Left lobe of liver (tissue), 2 donors: ENCODE measurements at regions not wholly inside any gene's neighbourhood (a gene's known extent, or its start where the extent isn't known, plus 50 kb on each side); places are given as distances from the start of the nearest gene placed in this dataset.
"Not testable (repeated sequence)": the region's sequence is repeated elsewhere in the genome, so short reads cannot be mapped to it uniquely, and the experiment has no call there.

ENCODE experiments used
- ATAC-seq: fragments of 200-7000 bp; cut with Tn5 transposase; one replicate; pipeline ENCODE4 v1.9.1; 2020; ENCODE audit warnings: mild to moderate bottlenecking, moderate library complexity
- DNase-seq: peaks from one replicate; pipeline ENCODE4 v3.0.0-alpha.2; 2020; ENCODE audit warnings: low spot score
- donor health status: DM: no; HTN: no; CAD: no; lungs with moderate emphysema.
- donor health status: DM: no; HTN: yes; CAD: no.

DNA sequence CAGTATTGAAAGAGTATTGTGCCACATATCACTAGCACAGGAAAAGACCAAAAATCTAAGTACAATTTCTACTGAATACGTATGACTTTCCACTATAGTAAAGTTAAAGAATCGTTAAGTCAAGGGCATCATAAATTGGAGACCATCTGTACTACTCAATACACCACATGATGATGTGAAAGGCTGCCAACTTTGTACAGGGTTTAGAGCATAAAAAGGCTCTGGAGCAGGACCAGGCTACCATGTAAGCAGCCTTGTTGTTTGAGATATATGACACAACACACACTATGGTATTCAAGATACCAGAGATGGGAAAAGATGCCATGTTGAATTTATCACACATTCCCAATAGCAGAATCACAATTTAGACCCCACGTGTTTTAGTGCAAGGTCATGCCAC is 294.9 kb upstream of the TRPC5 start:
- ATAC-seq (no peak), DNase-seq (no peak)

DNA sequence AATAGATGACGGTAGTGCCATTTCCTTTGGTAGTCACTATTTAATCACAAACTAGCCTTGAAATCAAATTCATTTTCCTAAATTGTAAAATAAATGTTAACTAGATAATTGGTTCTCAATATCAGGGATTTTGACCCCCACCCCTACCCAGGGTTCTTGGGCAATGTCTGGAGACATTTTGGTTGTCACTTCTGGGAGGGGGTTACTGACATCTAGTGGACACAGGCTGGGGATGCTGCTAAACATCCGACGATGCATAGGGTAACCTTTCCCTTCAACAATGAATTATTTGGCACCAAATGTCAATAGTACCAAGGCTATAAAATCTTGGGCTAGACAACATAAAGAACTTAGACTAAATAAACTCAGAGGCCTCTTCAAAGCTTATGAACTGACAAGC is 285.8 kb upstream of the TRPC5 start:
- no peak for ATAC-seq

GRCh38 chrX:112367065-112367464 is 284.5 kb upstream of the TRPC5 start:
- ATAC-seq: no peak

More for the DNA sequence above, 285.8 kb upstream of the TRPC5 start:
- DNase-seq: no peak

DNA sequence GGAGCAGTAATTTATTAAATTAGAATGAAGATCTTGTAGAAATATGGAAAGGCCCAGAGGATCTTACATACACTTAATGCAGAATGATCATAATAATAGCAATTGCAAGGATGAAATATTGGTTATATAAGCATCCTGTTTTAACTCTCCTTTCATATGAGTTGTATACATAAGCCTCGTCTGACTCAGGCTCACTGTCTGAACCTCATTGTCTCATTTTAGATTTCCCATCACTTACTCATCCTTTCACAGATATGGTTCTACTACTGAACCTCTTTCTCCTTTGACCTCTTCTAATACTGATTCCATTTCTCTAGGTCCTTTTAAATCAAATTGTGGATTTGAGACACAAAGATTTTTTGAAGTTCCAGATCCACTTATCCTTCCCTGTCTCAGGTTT is 277.3 kb upstream of the TRPC5 start:
- DNase-seq (no peak), ATAC-seq (no peak)

More at GRCh38 chrX:112367065-112367464, 284.5 kb upstream of the TRPC5 start:
- DNase-seq: no peak

- no peak for DNase-seq
- no peak for ATAC-seq
Observed at GRCh38 chrX:112355931-112356330, 273.4 kb upstream of the TRPC5 start.

DNA sequence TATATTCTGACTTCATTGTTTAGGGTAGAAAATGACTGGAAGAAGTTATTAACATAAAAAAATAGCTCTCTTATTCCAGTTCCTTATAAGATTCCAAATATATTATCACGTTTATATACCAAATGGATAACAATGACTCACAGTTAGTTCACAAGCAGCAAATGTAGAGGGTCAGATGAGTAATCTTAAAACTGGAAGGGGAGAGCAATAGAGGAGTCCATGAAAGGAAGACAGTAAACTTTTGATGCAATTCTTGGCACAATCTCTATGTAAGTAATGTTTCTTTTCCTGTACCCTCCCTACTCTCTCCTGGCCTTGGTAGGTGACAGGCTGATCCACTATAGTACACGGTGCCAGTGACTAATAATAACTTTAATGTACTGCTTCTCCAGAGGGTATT is 259.0 kb upstream of the TRPC5 start:
- DNase-seq (no peak), ATAC-seq (no peak)

DNA sequence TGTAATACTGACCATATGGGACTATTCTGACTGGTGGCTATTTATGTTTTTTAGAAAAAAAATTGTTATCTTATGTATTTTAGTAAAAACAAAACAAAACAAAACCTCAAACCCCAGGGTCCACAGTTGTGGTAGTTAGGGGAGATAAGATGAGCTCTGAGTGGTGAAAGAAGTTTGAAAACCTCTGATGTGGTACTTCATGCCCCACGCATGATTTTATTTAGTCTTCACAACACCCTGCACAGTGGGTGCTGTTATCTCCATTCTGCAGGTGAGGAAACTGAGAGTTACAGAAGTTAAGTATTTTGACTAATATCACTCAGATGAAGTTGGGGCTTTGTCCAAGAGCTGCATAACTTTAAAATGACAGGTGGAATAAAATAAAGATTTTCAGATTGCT is 230.6 kb upstream of the TRPC5 start:
- DNase-seq (no peak), ATAC-seq (no peak)

GRCh38 chrX:112306027-112306426 is 223.5 kb upstream of the TRPC5 start:
- DNase-seq (no peak), ATAC-seq (no peak)

DNA sequence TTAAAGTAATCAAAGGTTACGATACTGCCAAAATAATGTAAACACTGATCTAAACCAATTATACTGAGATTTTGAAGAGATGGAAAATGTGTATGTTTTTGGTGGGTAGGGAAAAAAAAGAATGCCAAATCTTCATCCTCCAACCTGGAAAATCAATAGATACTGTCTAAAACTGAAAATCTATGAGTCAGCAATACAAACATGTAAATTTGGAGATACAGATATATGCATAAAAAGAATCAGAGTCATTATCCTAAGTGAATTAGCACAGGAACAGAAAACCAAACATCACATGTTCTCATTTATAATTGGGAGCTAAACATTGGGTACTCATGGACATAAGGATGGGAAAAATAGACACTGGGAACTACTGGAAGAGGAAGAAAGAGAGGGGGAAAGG is 197.4 kb upstream of the TRPC5 start:
- ATAC-seq (no peak), DNase-seq (no peak)

GRCh38 chrX:112270991-112271390 is 188.4 kb upstream of the TRPC5 start:
- DNase-seq: no peak
- no peak for ATAC-seq

DNA sequence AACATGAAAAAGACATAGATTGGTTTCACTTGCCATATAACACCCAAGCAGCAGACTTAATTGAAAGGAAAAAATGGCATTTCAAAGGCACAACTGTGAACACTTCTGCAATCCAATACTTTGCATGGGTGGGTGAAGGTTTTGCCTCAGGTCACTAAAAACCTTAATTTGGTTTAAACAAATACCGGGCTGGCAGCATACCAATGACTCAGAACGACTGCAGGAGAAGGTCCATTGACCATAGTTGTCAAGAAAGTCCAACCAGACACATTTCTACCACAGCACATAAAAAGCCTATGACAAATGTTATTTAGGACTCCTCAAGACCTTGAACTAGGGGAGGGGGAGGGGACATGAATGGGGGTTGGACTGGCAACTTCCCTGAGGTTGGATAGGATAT is 183.6 kb upstream of the TRPC5 start:
- ATAC-seq (no peak), DNase-seq (no peak)

GRCh38 chrX:112259375-112259774 is 176.8 kb upstream of the TRPC5 start:
- DNase-seq: no peak
- ATAC-seq: no peak

- ATAC-seq (no peak), DNase-seq (no peak)
Observed at GRCh38 chrX:112254896-112255295, 172.3 kb upstream of the TRPC5 start.

GRCh38 chrX:112247714-112248113 is 165.1 kb upstream of the TRPC5 start:
- ATAC-seq (no peak), DNase-seq (no peak)

DNA sequence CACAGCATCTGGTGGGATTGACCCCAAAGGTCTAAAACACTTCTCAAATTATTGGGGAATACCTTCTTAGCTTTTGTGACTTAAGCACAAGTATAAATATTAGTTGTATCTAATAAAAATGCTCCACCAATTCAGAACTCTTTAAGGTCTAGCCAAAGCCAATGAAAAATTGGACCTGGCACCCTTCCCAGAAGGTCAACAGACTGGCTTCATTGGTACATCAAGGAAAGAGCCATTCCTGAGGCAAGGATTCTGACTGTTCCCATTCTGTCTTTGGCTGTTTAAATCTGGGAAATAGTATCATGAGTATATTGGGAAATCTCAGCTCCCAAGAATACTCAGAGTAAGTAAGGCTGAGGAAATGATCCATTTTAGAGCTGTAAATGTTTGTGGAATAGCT is 153.0 kb upstream of the TRPC5 start:
- DNase-seq: peak; percentile 45
- peak; percentile 60 for ATAC-seq

DNA sequence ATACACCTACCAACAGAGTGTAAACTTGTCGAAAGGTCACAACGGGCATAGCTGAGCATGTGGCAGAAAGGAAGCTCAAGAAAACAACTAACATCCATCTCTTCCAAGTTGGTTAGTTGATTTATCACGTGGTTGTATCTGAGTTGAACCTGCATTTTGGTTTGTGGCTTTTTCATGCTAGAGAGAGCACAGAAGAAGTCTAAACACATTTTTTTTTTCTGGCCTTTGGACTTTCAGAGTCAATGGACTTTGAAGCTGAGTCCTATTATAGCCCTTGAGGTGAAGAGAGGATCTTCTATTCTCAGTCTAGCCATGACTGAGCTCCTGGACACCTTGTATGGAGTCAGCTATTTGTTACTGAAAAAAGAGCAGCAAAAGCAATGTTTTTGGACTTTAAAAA is 150.6 kb upstream of the TRPC5 start:
- ATAC-seq: no peak
- DNase-seq: no peak

DNA sequence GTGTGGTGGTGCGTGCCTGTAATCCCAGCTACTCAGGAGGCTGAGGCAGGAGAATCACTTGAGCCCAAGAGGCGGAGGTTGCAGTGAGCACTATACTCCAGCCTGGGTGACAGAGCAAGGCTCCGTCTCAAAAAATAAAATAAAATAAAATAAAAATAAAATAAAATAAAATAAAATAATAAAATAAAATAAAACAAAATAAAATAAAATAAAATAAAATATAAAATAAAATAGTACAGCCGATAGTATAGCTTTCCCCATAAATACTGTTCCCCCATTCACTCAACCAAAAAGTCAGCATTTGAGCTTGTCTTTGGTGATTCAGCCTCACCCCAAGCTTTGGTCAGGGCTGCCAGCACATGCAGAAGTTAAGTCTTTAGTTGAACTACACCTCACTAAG is 144.2 kb upstream of the TRPC5 start:
- not testable (repeated sequence) for DNase-seq, ATAC-seq

DNA sequence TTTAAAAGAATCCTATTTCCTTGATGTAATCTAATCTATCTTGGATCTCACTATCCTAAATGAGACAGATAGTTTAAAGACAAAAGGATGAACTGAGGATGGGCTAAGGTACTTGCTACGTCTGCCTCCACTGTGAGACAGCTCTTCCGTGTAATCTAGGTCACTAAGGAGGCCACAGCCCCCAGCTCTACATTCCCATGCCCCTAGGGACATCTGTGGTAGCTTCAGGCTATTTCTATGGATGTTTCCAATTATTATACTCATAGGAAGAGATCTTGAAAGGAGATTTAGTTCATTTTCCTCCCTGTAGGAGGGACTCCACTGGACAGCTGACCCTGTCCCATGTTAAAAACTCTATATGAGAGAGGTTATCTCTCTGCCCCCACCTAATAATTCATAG is 140.8 kb upstream of the TRPC5 start:
- ATAC-seq: no peak
- no peak for DNase-seq

GRCh38 chrX:112218388-112218787 is 135.8 kb upstream of the TRPC5 start:
- ATAC-seq (no peak), DNase-seq (no peak)

DNA sequence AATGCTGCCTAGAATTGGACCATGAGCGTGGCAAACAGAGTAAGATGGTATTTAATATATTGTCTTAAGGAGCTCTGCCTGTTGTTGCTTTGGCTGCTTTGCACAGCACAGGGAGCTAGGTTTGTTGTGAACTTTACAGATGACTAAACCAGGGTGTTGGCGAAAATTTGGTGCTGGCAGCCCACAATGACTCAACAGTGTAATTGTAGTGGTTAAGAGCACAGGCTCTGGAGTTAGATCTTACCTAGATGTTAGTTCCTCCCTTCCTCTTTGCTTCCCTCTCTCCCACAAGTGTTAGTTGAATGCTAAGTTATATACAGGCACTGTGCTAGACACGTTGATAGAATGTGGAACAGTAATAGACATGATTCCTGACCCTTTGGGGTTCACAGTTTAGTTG is 128.9 kb upstream of the TRPC5 start:
- no peak for ATAC-seq
- DNase-seq: no peak

DNA sequence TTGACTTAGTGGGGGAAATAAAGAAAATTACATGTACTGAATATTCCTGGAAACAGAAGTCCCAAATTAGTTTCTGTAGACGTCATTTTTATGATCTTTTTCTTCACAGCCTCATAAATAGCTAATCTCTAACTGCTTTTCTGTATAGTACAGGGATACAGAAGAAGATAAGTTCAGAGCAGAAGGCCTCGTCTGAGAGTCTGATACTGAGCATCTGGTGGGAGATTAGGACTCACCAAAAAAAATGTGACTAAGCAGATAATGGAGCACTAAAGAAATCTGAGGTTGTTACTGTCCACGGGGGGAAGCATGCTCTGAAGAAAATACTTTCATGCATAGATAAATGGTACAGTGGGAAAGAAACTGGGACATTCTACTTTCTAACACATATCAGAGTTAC is 115.3 kb upstream of the TRPC5 start:
- ATAC-seq (no peak), DNase-seq (no peak)

DNA sequence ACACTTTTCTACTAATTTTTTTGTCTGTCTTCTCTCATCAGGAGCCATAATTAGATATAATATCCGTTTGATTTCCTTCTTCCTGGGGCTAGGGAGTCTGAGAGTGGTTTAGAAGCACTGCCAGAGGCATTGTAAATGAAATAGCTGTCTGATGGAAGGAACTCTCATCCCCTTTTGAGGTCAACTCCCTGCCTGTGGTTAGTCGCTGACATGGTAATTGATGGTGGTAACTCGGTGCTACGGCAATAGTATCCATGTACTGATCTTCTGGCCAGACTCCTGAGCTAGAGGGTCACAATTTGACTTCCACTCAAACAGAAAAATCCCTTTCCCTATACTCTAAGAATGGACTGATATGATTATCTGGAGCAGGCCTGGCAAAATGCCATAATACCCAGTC is 108.1 kb upstream of the TRPC5 start:
- ATAC-seq (no peak), DNase-seq (no peak)

DNA sequence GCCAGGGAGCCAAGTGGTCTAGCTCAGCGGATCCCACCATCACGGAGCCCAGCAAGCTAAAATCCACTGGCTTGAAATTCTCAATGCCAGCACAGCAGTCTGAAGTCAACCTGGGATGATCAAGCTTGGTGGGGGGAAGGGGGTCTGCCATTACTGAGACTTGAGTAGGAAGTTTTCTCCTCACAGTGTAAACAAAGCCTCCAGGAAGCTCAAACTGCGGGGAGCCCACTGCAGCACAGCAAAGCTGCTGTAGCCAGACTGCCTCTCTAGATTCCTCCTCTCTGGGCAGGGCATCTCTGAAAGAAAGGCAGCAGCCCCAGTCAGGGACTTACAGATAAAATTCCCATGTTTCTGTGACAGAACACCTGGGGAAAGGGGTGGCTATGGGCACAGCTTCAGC is 98.8 kb upstream of the TRPC5 start:
- not testable (repeated sequence) for ATAC-seq, DNase-seq

- ATAC-seq: no peak
- no peak for DNase-seq
Observed at GRCh38 chrX:112164420-112164819, 81.8 kb upstream of the TRPC5 start.
